Liver (tissue), 7 donors: ENCODE measurements at regions not wholly inside any gene's neighbourhood (a gene's known extent, or its start where the extent isn't known, plus 50 kb on each side); places are given as distances from the start of the nearest gene placed in this dataset.

ENCODE experiments used
- DNase-seq: peaks from one replicate; pipeline ENCODE4 v3.0.0-alpha.2; 2017; ENCODE audit warnings: low spot score
- H3K27ac ChIP-seq, 2 donors: one replicate each; pipeline ENCODE4 v1.7.0; 2013; ENCODE audit warnings: inconsistent platforms in 2 of 2, low read length in 2 of 2, control low read depth in 1 of 2, low read depth in 1 of 2, mild to moderate bottlenecking in 1 of 2
- H3K27me3 ChIP-seq, 4 donors: one replicate each; pipeline versions ENCODE4 v1.6.1 to v1.7.0; 2013; ENCODE audit warnings: low read length in 3 of 4, inconsistent platforms in 1 of 4, mild to moderate bottlenecking in 1 of 4, moderate library complexity in 1 of 4; ENCODE audit not compliant: control insufficient read depth in 4 of 4, insufficient read depth in 4 of 4
- H3K36me3 ChIP-seq, 4 donors: one replicate each; pipeline versions ENCODE4 v1.6.1 to v1.7.0; 2013; ENCODE audit warnings: low read length in 3 of 4, mild to moderate bottlenecking in 3 of 4, low read depth in 1 of 4, moderate library complexity in 1 of 4; ENCODE audit not compliant: control insufficient read depth in 4 of 4, insufficient read depth in 3 of 4
- H3K4me1 ChIP-seq, 4 donors: one replicate each; pipeline versions ENCODE4 v1.6.1 to v1.7.0; 2013; ENCODE audit warnings: low read length in 3 of 4, mild to moderate bottlenecking in 3 of 4, moderate library complexity in 1 of 4; ENCODE audit not compliant: control insufficient read depth in 4 of 4, insufficient read depth in 4 of 4
- H3K4me3 ChIP-seq, 3 donors: one replicate each; pipeline versions ENCODE4 v1.6.1 to v1.7.0; 2013; ENCODE audit warnings: low read length in 3 of 3, control low read depth in 1 of 3, low read depth in 1 of 3, mild to moderate bottlenecking in 1 of 3
- H3K9ac ChIP-seq, 2 donors: one replicate each; pipeline ENCODE4 v1.7.0; 2013; ENCODE audit warnings: low read length in 2 of 2, mild to moderate bottlenecking in 2 of 2, moderate library complexity in 2 of 2, control low read depth in 1 of 2, low read depth in 1 of 2
- H3K9me3 ChIP-seq, 4 donors: one replicate each; pipeline versions ENCODE4 v1.6.1 to v1.7.0; 2013; ENCODE audit warnings: low read length in 3 of 4; ENCODE audit not compliant: control insufficient read depth in 4 of 4
- EGR1 ChIP-seq, 2 donors: IDR thresholded peaks; 2 replicates each; pipeline ENCODE4 v1.6.1; 2016 to 2018; ENCODE audit warnings: antibody characterized with exemption in 2 of 2, low read depth in 2 of 2
- FOXA1 ChIP-seq: IDR thresholded peaks from 2 replicates; pipeline ENCODE4 v1.6.1; 2016; ENCODE audit warnings: antibody characterized with exemption
- FOXA2 ChIP-seq: IDR thresholded peaks from 2 replicates; pipeline ENCODE4 v1.6.1; 2016; ENCODE audit warnings: antibody characterized with exemption
- GABPA ChIP-seq, 2 donors: IDR thresholded peaks in 1 of 2; conservative IDR thresholded peaks in 1 of 2; 2 replicates each; pipeline ENCODE4 v1.6.1; 2016; ENCODE audit warnings: antibody characterized with exemption in 2 of 2, mild to moderate bottlenecking in 1 of 2, moderate library complexity in 1 of 2
- HNF4G ChIP-seq: IDR thresholded peaks from 2 replicates; pipeline ENCODE4 v1.6.1; 2016; ENCODE audit warnings: antibody characterized with exemption
- JUND ChIP-seq, 2 donors: IDR thresholded peaks; 2 replicates each; pipeline ENCODE4 v1.6.1; 2016; ENCODE audit warnings: antibody characterized with exemption in 2 of 2
- NR2F2 ChIP-seq: IDR thresholded peaks from 2 replicates; pipeline ENCODE4 v1.6.1; 2016; ENCODE audit warnings: antibody characterized with exemption
- RAD21 ChIP-seq, 2 donors: IDR thresholded peaks; 2 replicates each; pipeline ENCODE4 v1.6.1; 2016; ENCODE audit warnings: antibody characterized with exemption in 2 of 2, mild to moderate bottlenecking in 2 of 2
- REST ChIP-seq: IDR thresholded peaks from 2 replicates; pipeline ENCODE4 v1.6.1; 2016; ENCODE audit warnings: antibody characterized with exemption, mild to moderate bottlenecking
- RXRA ChIP-seq, 2 donors: IDR thresholded peaks; 2 replicates each; pipeline ENCODE4 v1.6.1; 2017 to 2018; ENCODE audit warnings: antibody characterized with exemption in 2 of 2, mild to moderate bottlenecking in 1 of 2
- SP1 ChIP-seq: IDR thresholded peaks from 2 replicates; pipeline ENCODE4 v1.6.1; 2018; ENCODE audit warnings: antibody characterized with exemption, mild to moderate bottlenecking
- TAF1 ChIP-seq: conservative IDR thresholded peaks from 2 replicates; pipeline ENCODE4 v1.6.1; 2016; ENCODE audit warnings: antibody characterized with exemption, mild to moderate bottlenecking
- ZBTB33 ChIP-seq: IDR thresholded peaks from 2 replicates; pipeline ENCODE4 v1.6.1; 2016; ENCODE audit warnings: antibody characterized with exemption
- WGBS: extraction: QIAGEN DNeasy Blood & Tissue Kit; methylation state at CpG from one replicate; pipeline ENCODE4 v1.1.7; 2013; 5-methylcytosine and 5-hydroxymethylcytosine counted together
- donor health status: healthy.
- donor health status: healthy.
- donor health status: healthy.
- donor health status: healthy.

- no peak for TF ChIP-seq REST
- no peak for TF ChIP-seq JUND (IDR thresholded peaks at IDR 0.05)
- no peak for TF ChIP-seq RAD21 (IDR thresholded peaks at IDR 0.05)
- no peak for TF ChIP-seq RXRA (IDR thresholded peaks at IDR 0.05)
- no peak for TF ChIP-seq NR2F2
Measured at GRCh38 chr6:41429506-41430504, 94.4 kb downstream of the NCR2 start (continued).

- H3K9me3 ChIP-seq: no peaks in the 10 kb centered on the region
- H3K4me3 ChIP-seq: no peak overlapping the region
- WGBS: 84% methylated on average over 4 of the region's 4 CpGs
- H3K27me3 ChIP-seq: no peaks in the 10 kb centered on the region
- TF ChIP-seq GABPA (IDR thresholded peaks at IDR 0.05 in 1 of 2, conservative IDR thresholded peaks at IDR 0.05 in 1 of 2): no peak
- no peak for TF ChIP-seq FOXA1
- TF ChIP-seq FOXA2: no peak
- TF ChIP-seq REST: no peak
- no peak for TF ChIP-seq RXRA (IDR thresholded peaks at IDR 0.05)
- TF ChIP-seq SP1: no peak
- TF ChIP-seq EGR1 (IDR thresholded peaks at IDR 0.05; ENCODE audit: low read depth in 2 of 2): no peak
- no peak for TF ChIP-seq TAF1
- H3K36me3 ChIP-seq: no peaks in the 10 kb centered on the region
- no peak overlapping the region for H3K9ac ChIP-seq
- H3K27ac ChIP-seq: no peak overlapping the region
- no peak for DNase-seq
- H3K4me1 ChIP-seq: peaks cover 4 to 16% (median 5%) of the 10 kb centered on the region in 4 donors
Measured at GRCh38 chr6:41430875-41431274, 95.5 kb downstream of the NCR2 start.

DNA sequence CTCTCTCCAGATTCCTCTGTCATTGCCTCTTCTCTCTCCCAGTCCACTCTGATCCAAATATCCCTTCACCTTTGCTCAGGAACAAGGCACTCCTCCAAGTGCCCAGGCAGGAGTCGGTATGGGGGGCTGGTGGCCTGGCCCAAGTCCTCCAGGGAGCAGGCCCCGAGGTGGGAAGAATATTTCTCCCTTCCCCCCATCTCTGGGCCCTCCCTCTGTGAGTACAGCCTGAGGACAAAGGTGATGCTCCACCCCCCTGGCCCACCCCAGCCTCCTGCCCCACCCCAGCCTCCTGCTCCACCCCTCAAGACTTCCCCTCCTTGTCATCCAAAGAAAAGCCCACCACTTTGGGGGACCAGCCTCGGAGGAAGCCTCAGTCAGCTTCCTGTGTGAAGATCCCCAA is 96.9 kb downstream of the NCR2 start:
- Histone ChIP-seq H3K27me3 (no peaks in the 10 kb centered on the region), H3K9me3 (no peaks in the 10 kb centered on the region), H3K4me3 (no peak overlapping the region), H3K27ac (no peak overlapping the region), H3K9ac (no peak overlapping the region), H3K36me3 (no peaks in the 10 kb centered on the region), H3K4me1 (peaks cover 4 to 16% (median 5%) of the 10 kb centered on the region in 4 donors)
- DNase-seq: no peak
- WGBS: 59% methylated on average over 3 of the region's 3 CpGs
- TF ChIP-seq RAD21 (IDR thresholded peaks at IDR 0.05) (no peak), REST (no peak), SP1 (no peak), GABPA (IDR thresholded peaks at IDR 0.05 in 1 of 2, conservative IDR thresholded peaks at IDR 0.05 in 1 of 2) (no peak), ZBTB33 (no peak), NR2F2 (no peak), TAF1 (no peak), FOXA1 (no peak), EGR1 (IDR thresholded peaks at IDR 0.05; ENCODE audit: low read depth in 2 of 2) (no peak), RXRA (IDR thresholded peaks at IDR 0.05) (no peak), HNF4G (no peak)
